Endothelial cell of umbilical vein (primary cell): ENCODE measurements at regions not wholly inside any gene's neighbourhood (a gene's known extent, or its start where the extent isn't known, plus 50 kb on each side); places are given as distances from the start of the nearest gene placed in this dataset.
A peak's percentile ranks its signal among the peaks of the same experiment; 100 is the strongest.
"Not testable (repeated sequence)": the region's sequence is repeated elsewhere in the genome, so short reads cannot be mapped to it uniquely, and the experiment has no call there.

ENCODE experiments used
- BruUV-seq: library from RNA; stranded (reverse); fragments of 400-500 nt; replicated peaks from 2 replicates; lab custom pipeline; 2021; lab: Mats Ljungman, UMichigan
- CTCF ChIA-PET: fragments of 300-600, 350-600 bp; sonication (Branson Sonifier 250); formaldehyde crosslinking; loops from one replicate; lab custom pipeline; 2021; ENCODE audit warnings: antibody characterized with exemption, inconsistent platforms; lab: Charles Lee
- POLR2A ChIA-PET: fragments of 300-600, 350-600 bp; sonication (Branson Sonifier 250); formaldehyde crosslinking; loops from one replicate; lab custom pipeline; 2021; ENCODE audit warnings: antibody characterized with exemption, inconsistent platforms; lab: Charles Lee
- DNase-seq: peaks from one replicate; pipeline ENCODE4 v3.0.0-alpha.2; 2011; ENCODE audit warnings: low read depth, low spot score
- FAIRE-seq: peaks from 2 replicates; lab custom pipeline; 2011; peaks lifted over from hg19 to GRCh38; lab: Jason Lieb, UNC
- H2AFZ ChIP-seq: 2 replicates; pipeline ENCODE4 v1.6.0; 2012; ENCODE audit warnings: low read depth, low read length, control low read depth, inconsistent platforms
- H3K27ac ChIP-seq: 2 replicates; pipeline ENCODE4 v1.5.1; 2011; ENCODE audit warnings: low read depth, mild to moderate bottlenecking, control low read depth, low read length, moderate library complexity; ENCODE audit not compliant: insufficient read depth
- H3K27me3 ChIP-seq, 2 experiments: 2 replicates each; pipeline versions ENCODE4 v1.6.0 to v1.6.1; 2011; ENCODE audit warnings: low read length in 2 of 2, mixed read lengths in 1 of 2; ENCODE audit not compliant: control insufficient read depth in 2 of 2, insufficient read depth in 2 of 2
- H3K36me3 ChIP-seq, 2 experiments: 2 replicates in 1 of 2; 3 replicates in 1 of 2; pipeline ENCODE4 v1.5.1; 2011; ENCODE audit warnings: low read length in 2 of 2, mild to moderate bottlenecking in 1 of 2, moderate library complexity in 1 of 2; ENCODE audit not compliant: control insufficient read depth in 2 of 2, insufficient read depth in 2 of 2; ENCODE audit errors: extremely low read depth in 1 of 2
- H3K4me1 ChIP-seq: 3 replicates; pipeline ENCODE4 v1.5.1; 2011; ENCODE audit warnings: mild to moderate bottlenecking, low read length; ENCODE audit not compliant: control insufficient read depth, insufficient read depth; ENCODE audit errors: extremely low read depth
- H3K4me2 ChIP-seq: 2 replicates; pipeline ENCODE4 v1.6.1; 2011; ENCODE audit warnings: low read length, control low read depth, mixed read lengths; ENCODE audit not compliant: insufficient read depth
- H3K4me3 ChIP-seq, 3 experiments: fragments of 200-600 bp in 1 of 3; sonication (generic), shearing (Covaris generic) in 1 of 3; replicated peaks in 1 of 3; 2 replicates each; pipeline ENCODE4 v1.5.1; 2011 to 2016; ENCODE audit warnings: control low read depth in 3 of 3, low read length in 3 of 3, mild to moderate bottlenecking in 2 of 3, inconsistent platforms in 1 of 3, low read depth in 1 of 3, moderate library complexity in 1 of 3; ENCODE audit not compliant: insufficient read depth in 1 of 3
- H3K79me2 ChIP-seq: 2 replicates; pipeline ENCODE4 v1.6.0; 2012; ENCODE audit warnings: low read length, inconsistent platforms; ENCODE audit not compliant: control insufficient read depth, insufficient read depth
- H3K9ac ChIP-seq: replicated peaks from 2 replicates; pipeline ENCODE3; 2011; ENCODE audit warnings: low read length, control low read depth; ENCODE audit not compliant: insufficient read depth; ENCODE audit errors: extremely low read depth
- H3K9me1 ChIP-seq: replicated peaks from 3 replicates; pipeline ENCODE4 v1.6.0; 2011; ENCODE audit warnings: mild to moderate bottlenecking, low read length; ENCODE audit not compliant: control insufficient read depth, insufficient read depth; ENCODE audit errors: extremely low read depth
- H3K9me3 ChIP-seq: replicated peaks from 2 replicates; pipeline ENCODE4 v1.5.1; 2012; ENCODE audit warnings: low read length, inconsistent platforms; ENCODE audit not compliant: control insufficient read depth, insufficient read depth
- H4K20me1 ChIP-seq: replicated peaks from 2 replicates; pipeline ENCODE3; 2011; ENCODE audit warnings: mild to moderate bottlenecking, low read length; ENCODE audit not compliant: control insufficient read depth, insufficient read depth; ENCODE audit errors: extremely low read depth
- CTCF ChIP-seq, 2 donors: IDR thresholded peaks; 1 replicate in 1 of 2; 2 replicates in 1 of 2; pipeline ENCODE4 v1.5.1; 2011; ENCODE audit warnings: low read length in 2 of 2, mild to moderate bottlenecking in 2 of 2, moderate library complexity in 2 of 2, control low read depth in 1 of 2, inconsistent platforms in 1 of 2, low read depth in 1 of 2; ENCODE audit not compliant: insufficient read depth in 1 of 2; ENCODE audit errors: extremely low read depth in 1 of 2
- EZH2 ChIP-seq: IDR thresholded peaks from 2 replicates; pipeline ENCODE4 v1.6.1; 2012; ENCODE audit warnings: borderline replicate concordance, low read depth, mild to moderate bottlenecking, moderate library complexity, low read length, inconsistent platforms; ENCODE audit not compliant: severe bottlenecking
- FOS ChIP-seq: IDR thresholded peaks from 2 replicates; pipeline ENCODE4 v1.6.1; 2011; ENCODE audit warnings: mild to moderate bottlenecking, low read length, moderate library complexity, borderline replicate concordance; ENCODE audit not compliant: insufficient read depth
- GATA2 ChIP-seq: IDR thresholded peaks from 2 replicates; pipeline ENCODE4 v1.7.0; 2011; ENCODE audit warnings: low read depth, mild to moderate bottlenecking, moderate library complexity, mixed read lengths, low read length; ENCODE audit not compliant: insufficient read length, insufficient read depth
- MYC ChIP-seq: IDR thresholded peaks from one replicate; pipeline ENCODE4 v1.6.1; 2011; ENCODE audit warnings: mild to moderate bottlenecking, low read depth, low read length
- POLR2AphosphoS5 ChIP-seq: IDR thresholded peaks from 2 replicates; pipeline ENCODE4 v1.6.1; 2012; ENCODE audit warnings: low read depth, mild to moderate bottlenecking, control low read depth, low read length, moderate library complexity; ENCODE audit not compliant: insufficient read depth
- dilution Hi-C: fragments of 300-500 bp; cut with MboI; formaldehyde crosslinking; loops from one replicate; pipeline ENCODE4 v1.15.0; 2019; ENCODE audit warnings: low sequenced_read_pairs; ENCODE audit not compliant: extremely low pct_ligation_motif_present
- intact Hi-C: fragments of 100-400 bp; cut with micrococcal nuclease; formaldehyde crosslinking; loops from one replicate; pipeline ENCODE4 v1.10.0; 2022

GRCh38 chrX:7996414-7996813, 69.2 kb upstream of the PNPLA4 start:
- Histone ChIP-seq H3K27ac (no peak overlapping the region), H4K20me1 (no peaks in the 10 kb centered on the region), H3K4me2 (no peak overlapping the region), H2AFZ (no peak overlapping the region), H3K9me3 (no peaks in the 10 kb centered on the region), H3K79me2 (no peaks in the 10 kb centered on the region), H3K36me3 (no peaks in the 10 kb centered on the region), H3K4me3 (no peak overlapping the region), H3K4me1 (no peaks in the 10 kb centered on the region), H3K9me1 (no peaks in the 10 kb centered on the region), H3K9ac (no peak overlapping the region), H3K27me3 (no peaks in the 10 kb centered on the region)
- FAIRE-seq (peak; percentile 93), DNase-seq (peak; percentile 18)
- ChIA-PET POLR2A (no interaction called here), CTCF (interaction anchor here (2.2 kb wide), 1 partner anchor 742 kb away, joined by 10 read pairs; no protein-coding TSS in a partner anchor)
- TF ChIP-seq CTCF (IDR thresholded peaks at IDR 0.05; ENCODE audit: extremely low read depth in 1 of 2, insufficient read depth in 1 of 2, low read depth in 1 of 2, low read length in 2 of 2) (peak; percentile 13 to 21), POLR2AphosphoS5 (no peak)
- intact Hi-C loops = loop anchor here (1.0 to 2.0 kb wide), 2 partner anchors 742 to 818 kb away; no protein-coding TSS in a partner anchor
- dilution Hi-C loops = no loop called here
- no TSS peak for BruUV-seq

GRCh38 chrX:7993873-7994272, 66.7 kb upstream of the PNPLA4 start:
- intact Hi-C loops = no loop called here
- DNase-seq = no peak
- CTCF ChIA-PET = interaction anchor here (2.9 kb wide), 1 partner anchor 745 kb away, joined by 13 read pairs; no protein-coding TSS in a partner anchor

GRCh38 chrX:7988013-7988759, 61.0 kb upstream of the PNPLA4 start:
- H3K4me2 ChIP-seq, H4K20me1 ChIP-seq, H3K36me3 ChIP-seq, H3K4me1 ChIP-seq, H3K9ac ChIP-seq, POLR2A ChIA-PET, dilution Hi-C loops, H2AFZ ChIP-seq, CTCF ChIA-PET, H3K9me1 ChIP-seq, H3K79me2 ChIP-seq, H3K4me3 ChIP-seq, BruUV-seq, DNase-seq, H3K9me3 ChIP-seq, H3K27me3 ChIP-seq, intact Hi-C loops: not testable (repeated sequence)
- peak; percentile 95 for FAIRE-seq
- H3K27ac ChIP-seq = peak overlapping the region; percentile 7

More at GRCh38 chrX:7993873-7994272, 66.7 kb upstream of the PNPLA4 start:
- no peak for FAIRE-seq
- dilution Hi-C loops = no loop called here
- Histone ChIP-seq H3K4me3 (no peak overlapping the region), H3K9ac (no peak overlapping the region), H3K27me3 (no peaks in the 10 kb centered on the region), H3K4me1 (no peaks in the 10 kb centered on the region), H4K20me1 (no peaks in the 10 kb centered on the region), H3K79me2 (no peaks in the 10 kb centered on the region), H3K36me3 (no peaks in the 10 kb centered on the region), H3K27ac (no peak overlapping the region), H3K9me3 (no peaks in the 10 kb centered on the region), H2AFZ (no peak overlapping the region), H3K4me2 (no peak overlapping the region), H3K9me1 (no peaks in the 10 kb centered on the region)
- TF ChIP-seq POLR2AphosphoS5 = no peak
- no peak for TF ChIP-seq GATA2
- no peak for TF ChIP-seq EZH2
- no peak for TF ChIP-seq FOS
- no peak for TF ChIP-seq MYC
- POLR2A ChIA-PET = no interaction called here
- BruUV-seq = no TSS peak
